Spinal cord (tissue), 9 donors: ENCODE measurements at regions not wholly inside any gene's neighbourhood (a gene's known extent, or its start where the extent isn't known, plus 50 kb on each side); places are given as distances from the start of the nearest gene placed in this dataset.

Experiments used
- DNase-seq, 6 donors: peaks; one replicate each; pipeline versions ENCODE4 v3.0.0 to v3.0.0-alpha.2; 2013 to 2015; ENCODE audit warnings: low spot score in 6 of 6, low read depth in 4 of 6
- H3K27ac ChIP-seq: one replicate; pipeline ENCODE4 v1.5.1; 2013; ENCODE audit warnings: low read depth, low read length, control low read depth
- H3K27me3 ChIP-seq: one replicate; pipeline ENCODE4 v1.6.1; 2013; ENCODE audit warnings: low read length; ENCODE audit not compliant: control insufficient read depth, insufficient read depth
- H3K36me3 ChIP-seq: one replicate; pipeline ENCODE4 v1.6.1; 2013; ENCODE audit warnings: low read length; ENCODE audit not compliant: control insufficient read depth, insufficient read depth
- H3K4me1 ChIP-seq: one replicate; pipeline ENCODE4 v1.6.1; 2013; ENCODE audit warnings: low read length; ENCODE audit not compliant: control insufficient read depth, insufficient read depth
- H3K4me3 ChIP-seq: one replicate; pipeline ENCODE4 v1.5.1; 2013; ENCODE audit warnings: low read depth, low read length, control low read depth
- H3K9me3 ChIP-seq: one replicate; pipeline ENCODE4 v1.6.1; 2013; ENCODE audit warnings: low read length; ENCODE audit not compliant: control insufficient read depth, insufficient read depth
- WGBS: methylation state at CpG from one replicate; pipeline ENCODE4 v1.1.5; 2013; ENCODE audit warnings: missing lambda C conversion rate; ENCODE audit not compliant: insufficient coverage; 5-methylcytosine and 5-hydroxymethylcytosine counted together
- donor health status: healthy.

DNA sequence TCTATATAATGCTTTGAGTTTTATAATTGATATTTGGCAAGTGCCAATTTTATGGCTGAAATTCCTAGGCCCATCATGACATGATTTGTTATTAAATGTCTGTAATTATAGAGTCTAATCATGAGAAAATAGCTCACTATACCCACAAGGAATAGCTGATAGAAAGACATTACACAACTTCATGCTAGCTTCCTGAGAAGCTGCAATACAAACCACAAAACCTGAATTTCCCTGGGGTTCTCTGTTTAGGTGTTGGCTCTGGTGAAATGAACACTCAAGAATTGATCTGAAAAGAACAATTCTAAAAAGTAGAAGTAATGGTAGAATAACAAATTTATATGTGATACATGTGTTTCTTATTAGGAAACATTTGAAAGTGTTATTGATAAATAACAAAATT, 169.6 kb downstream of the GASK1B start:
- Histone ChIP-seq H3K4me3 (no peak overlapping the region), H3K27ac (no peak overlapping the region), H3K27me3 (no peaks in the 10 kb centered on the region), H3K9me3 (no peaks in the 10 kb centered on the region), H3K36me3 (no peaks in the 10 kb centered on the region), H3K4me1 (no peaks in the 10 kb centered on the region)
- no peak for DNase-seq

DNA sequence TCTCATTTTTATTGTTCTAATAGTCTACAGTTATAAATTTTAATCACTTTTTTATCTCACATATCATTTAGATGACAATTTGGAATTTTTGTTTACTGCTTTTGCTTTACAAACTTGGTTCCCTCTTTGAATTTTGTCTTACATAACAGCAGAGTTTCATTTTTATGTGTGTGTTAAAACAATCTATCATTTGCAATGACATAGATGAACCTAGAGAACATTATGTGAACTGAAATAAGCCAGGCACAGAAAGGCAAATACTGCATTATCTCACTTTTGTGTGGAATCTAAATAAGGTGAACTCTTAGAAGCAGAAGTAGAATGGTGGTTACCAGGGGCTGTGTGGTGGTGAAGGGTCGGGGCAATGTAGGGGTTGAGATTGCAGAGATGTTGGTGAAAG, 170.7 kb downstream of the GASK1B start:
- no peak for DNase-seq
- H3K36me3 ChIP-seq: no peaks in the 10 kb centered on the region
- H3K4me3 ChIP-seq: no peak overlapping the region
- no peaks in the 10 kb centered on the region for H3K27me3 ChIP-seq
- no peaks in the 10 kb centered on the region for H3K4me1 ChIP-seq
- no peaks in the 10 kb centered on the region for H3K9me3 ChIP-seq
- WGBS: 57% methylated on average over 1 of the region's 1 CpG
- H3K27ac ChIP-seq: no peak overlapping the region

DNA sequence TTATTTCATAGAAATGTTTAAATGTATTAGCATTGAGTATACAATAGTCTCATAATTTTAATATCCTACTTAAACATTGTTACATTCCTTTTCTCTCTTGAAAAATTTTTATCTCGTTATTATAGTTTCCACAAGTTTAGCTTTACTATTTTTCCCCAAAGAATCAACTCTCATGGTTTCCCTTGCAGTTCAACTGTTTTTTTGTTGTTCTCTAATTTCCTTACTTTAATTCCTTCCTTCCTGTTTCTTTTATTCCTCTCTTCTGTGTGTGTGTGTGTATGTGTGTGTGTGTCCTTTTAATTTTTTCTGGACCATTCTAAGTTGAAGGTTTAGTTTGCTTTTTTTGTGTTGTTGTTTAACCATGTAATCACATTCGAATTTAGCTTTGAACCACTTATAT, 171.1 kb downstream of the GASK1B start:
- no peaks in the 10 kb centered on the region for H3K36me3 ChIP-seq
- H3K9me3 ChIP-seq: no peaks in the 10 kb centered on the region
- no peak overlapping the region for H3K4me3 ChIP-seq
- H3K27me3 ChIP-seq: no peaks in the 10 kb centered on the region
- WGBS: 100% methylated on average over 1 of the region's 2 CpGs
- H3K4me1 ChIP-seq: no peaks in the 10 kb centered on the region
- no peak for DNase-seq
- no peak overlapping the region for H3K27ac ChIP-seq

DNA sequence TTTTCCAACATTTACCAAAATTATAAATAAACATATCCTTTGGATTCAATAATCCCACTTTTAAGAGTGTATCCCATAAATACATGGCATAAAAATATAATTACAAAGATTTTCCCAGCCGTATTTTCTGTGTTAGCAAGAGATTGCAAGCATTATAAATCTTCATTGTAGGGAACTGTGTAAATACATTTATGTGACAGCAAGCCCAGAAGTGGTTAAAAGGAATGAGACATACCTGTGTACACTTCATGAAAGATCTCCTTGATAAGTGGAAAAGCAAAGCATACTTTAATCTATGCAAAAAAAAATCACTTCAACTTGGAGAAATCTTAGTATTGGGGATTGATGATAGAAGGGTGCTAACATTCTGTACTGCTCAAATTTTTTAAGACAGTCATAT, 173.1 kb downstream of the GASK1B start:
- no peak for DNase-seq
- Histone ChIP-seq H3K4me3 (no peak overlapping the region), H3K36me3 (no peaks in the 10 kb centered on the region), H3K9me3 (no peaks in the 10 kb centered on the region), H3K27me3 (no peaks in the 10 kb centered on the region), H3K27ac (no peak overlapping the region), H3K4me1 (no peaks in the 10 kb centered on the region)
- WGBS: no CpG with 5 or more reads among the region's 1 CpG

DNA sequence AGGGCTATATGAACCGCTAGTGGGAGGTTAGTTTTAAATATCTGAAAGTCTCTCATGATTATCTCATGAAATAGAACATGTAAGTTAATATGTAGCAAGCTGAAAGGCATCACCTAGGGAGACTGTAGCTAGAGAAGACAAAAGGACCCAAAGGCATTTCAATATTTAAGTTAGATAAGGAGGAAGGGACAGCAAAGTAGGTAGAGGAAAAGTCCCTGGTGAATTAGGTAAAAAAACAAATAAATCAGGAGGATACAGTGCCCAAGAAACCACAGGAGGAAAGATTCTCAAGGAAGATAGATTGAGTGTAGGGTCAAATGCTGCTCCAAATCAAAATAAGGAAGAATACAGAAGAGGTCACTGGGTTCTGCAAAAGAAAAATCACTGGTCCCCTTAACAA, 175.5 kb downstream of the GASK1B start:
- no peak overlapping the region for H3K27ac ChIP-seq

DNA sequence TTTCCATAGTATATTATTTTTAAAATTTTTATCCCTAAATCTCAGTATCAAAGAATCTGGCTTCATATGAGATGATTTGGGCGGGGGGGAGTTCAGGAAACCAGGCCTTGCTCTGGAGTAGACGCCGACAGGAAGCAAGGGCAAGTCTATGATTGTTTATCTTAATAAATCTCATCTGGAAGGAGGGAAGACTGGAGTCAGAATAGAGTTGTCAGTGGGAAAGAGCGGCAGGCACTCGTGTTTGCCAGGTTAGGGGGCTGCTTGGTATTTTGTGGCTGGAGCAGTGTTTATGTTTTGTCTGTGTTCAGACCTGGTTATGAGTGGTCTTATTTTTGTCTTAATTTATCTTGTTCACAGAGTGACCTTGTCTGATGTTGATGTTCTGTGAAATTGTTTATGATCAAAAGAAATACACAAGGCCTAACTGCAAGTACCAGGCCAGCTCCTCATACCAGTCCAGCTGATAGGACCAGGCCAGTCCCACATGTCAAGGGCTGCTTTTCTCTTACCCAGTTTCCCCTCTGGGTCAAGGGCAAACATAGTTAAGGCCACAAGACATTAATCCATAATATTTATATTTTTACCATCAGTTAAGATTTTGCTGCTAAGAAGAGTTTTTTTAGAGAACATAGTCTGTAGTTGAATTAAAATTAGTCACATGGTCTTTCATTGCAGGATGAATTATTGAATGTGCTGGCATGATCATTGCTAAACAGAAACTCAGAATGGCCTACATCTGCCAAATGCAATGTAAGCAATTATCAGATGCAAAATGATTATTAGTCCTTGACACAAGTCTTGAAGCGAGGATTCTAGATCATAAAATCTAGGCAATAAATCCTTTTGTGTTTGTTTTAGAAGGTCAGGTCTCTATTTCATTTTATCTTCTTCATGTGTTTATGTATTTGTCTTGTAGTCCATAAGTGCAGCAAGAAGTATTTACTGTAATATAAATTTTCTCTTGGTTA, 176.5 kb downstream of the GASK1B start:
- DNase-seq: no peak
- H3K27ac ChIP-seq: no peak overlapping the region
- no peaks in the 10 kb centered on the region for H3K27me3 ChIP-seq
- 74% methylated on average over 4 of the region's 6 CpGs for WGBS
- H3K4me1 ChIP-seq: no peaks in the 10 kb centered on the region
- H3K36me3 ChIP-seq: no peaks in the 10 kb centered on the region
- no peaks in the 10 kb centered on the region for H3K9me3 ChIP-seq
- H3K4me3 ChIP-seq: no peak overlapping the region

More for the DNA sequence above, 175.5 kb downstream of the GASK1B start:
- DNase-seq: no peak
- no CpG with 5 or more reads among the region's 1 CpG for WGBS
- Histone ChIP-seq H3K27me3 (no peaks in the 10 kb centered on the region), H3K9me3 (no peaks in the 10 kb centered on the region), H3K4me1 (no peaks in the 10 kb centered on the region), H3K36me3 (no peaks in the 10 kb centered on the region), H3K4me3 (no peak overlapping the region)

DNA sequence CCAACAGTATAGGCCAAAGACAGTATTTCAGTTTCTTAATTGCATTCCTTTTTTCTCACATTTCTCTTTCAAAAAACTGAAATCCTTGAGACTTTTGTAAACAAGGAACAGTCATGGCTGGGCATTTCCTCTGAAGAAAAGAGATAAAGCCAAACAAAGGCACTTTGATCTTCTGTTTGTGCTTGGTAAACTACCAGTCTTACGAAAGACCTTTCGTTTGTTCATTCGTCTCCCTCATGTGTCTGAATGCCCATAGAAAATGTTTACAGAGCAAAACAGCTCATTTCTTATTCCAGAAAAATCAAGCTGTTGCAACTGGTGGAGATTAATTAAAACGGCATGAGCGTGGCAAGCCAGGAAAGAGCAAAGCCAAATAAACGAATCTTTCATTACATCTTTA, 178.0 kb downstream of the GASK1B start:
- no CpG with 5 or more reads among the region's 6 CpGs for WGBS
- DNase-seq: no peak
- Histone ChIP-seq H3K4me3 (no peak overlapping the region), H3K27ac (peak overlapping the region; percentile 61), H3K4me1 (no peaks in the 10 kb centered on the region), H3K9me3 (no peaks in the 10 kb centered on the region), H3K36me3 (no peaks in the 10 kb centered on the region), H3K27me3 (no peaks in the 10 kb centered on the region)

DNA sequence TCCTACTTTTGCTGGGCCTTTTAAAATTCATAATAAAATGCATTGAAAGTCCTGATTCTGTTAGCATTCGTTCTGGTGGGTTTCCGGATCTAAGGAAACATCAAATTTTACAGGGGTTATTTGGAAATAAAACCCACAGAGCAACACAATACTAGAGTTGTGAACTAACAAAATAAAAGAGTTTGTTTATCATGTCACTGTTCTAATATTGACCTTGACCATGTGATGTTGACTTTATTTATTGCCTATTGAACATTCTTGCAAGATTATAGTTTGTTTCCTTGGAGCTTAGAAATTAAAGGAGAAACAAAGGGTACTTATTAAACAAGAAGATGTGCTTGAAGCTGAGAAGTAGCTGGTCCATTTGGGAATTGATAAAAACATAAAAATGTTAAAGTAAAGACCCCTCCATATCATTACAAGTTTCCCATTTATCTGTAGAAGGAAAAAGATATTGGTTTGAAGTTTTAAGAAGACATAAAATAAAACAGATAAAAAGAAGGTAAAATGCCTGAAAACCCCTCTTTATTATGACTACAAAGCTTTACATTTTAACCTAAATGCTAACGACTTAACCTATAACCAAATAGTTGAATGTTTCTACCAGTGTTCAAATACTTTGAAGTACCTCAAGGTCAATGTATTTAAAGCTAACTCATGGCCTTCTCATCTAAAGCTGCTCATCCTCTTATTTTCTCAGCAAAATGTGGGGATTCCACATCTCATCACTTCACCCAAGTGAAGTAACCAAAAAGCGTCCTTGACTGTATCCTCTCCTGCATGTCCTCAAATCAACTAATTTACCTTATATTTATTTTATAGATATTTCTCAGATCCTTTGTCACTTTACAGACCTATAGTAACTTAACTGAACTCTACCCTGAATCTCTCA, 179.6 kb downstream of the GASK1B start:
- Histone ChIP-seq H3K4me1 (no peaks in the 10 kb centered on the region), H3K4me3 (no peak overlapping the region), H3K27ac (peak overlapping the region; percentile 11), H3K27me3 (no peaks in the 10 kb centered on the region), H3K9me3 (no peaks in the 10 kb centered on the region), H3K36me3 (no peaks in the 10 kb centered on the region)
- no peak for DNase-seq
- no CpG with 5 or more reads among the region's 4 CpGs for WGBS

DNA sequence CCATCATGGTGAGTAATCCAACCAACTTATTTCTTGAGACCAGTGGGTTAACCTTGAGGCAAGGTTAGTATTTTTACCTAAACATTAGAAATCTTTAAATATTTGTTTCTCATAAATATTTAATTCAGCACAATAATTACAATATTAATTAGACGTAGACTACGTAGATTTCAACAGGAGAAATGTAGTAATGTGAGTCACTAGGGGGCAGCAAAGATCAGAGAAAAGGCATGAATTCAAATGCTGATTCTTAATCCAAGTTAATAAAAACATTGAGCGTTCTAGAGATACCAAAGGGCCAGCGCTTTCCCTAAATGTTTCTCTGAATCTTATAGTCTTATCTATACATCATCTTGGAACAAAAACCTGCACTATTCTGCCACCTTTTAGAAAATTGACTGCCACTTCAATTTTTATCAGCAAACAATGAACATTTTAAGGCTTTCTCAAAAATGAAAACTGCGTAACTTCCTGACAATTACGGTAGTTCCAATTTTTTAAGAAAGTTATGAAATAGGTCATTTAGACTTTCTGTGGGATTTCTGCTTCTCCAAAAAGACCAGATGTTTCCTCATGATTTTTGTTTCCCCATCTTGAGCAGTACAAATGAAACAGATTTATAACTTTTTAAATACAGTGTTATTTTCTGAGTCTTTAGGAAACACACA, 180.7 kb downstream of the GASK1B start:
- Histone ChIP-seq H3K4me3 (peak overlapping the region; percentile 4), H3K9me3 (no peaks in the 10 kb centered on the region), H3K27ac (peak overlapping the region; percentile 41), H3K4me1 (no peaks in the 10 kb centered on the region), H3K27me3 (no peaks in the 10 kb centered on the region), H3K36me3 (no peaks in the 10 kb centered on the region)
- peak in 5 of 6 donors; percentile 43 to 88 (median 58) for DNase-seq
- 0% methylated on average over 1 of the region's 6 CpGs for WGBS
